Gastroesophageal sphincter (tissue), 4 donors: ENCODE measurements at regions not wholly inside any gene's neighbourhood (a gene's known extent, or its start where the extent isn't known, plus 50 kb on each side); places are given as distances from the start of the nearest gene placed in this dataset.

Source experiments
- ATAC-seq: fragments of 150-250 bp; one replicate; pipeline ENCODE4 v1.9.1; 2016; ENCODE audit warnings: mild to moderate bottlenecking, moderate library complexity
- H3K27ac ChIP-seq, 4 donors: fragments of 200-600 bp; sonication (generic) in 3 of 4; 1 replicate in 3 of 4; 2 replicates in 1 of 4; pipeline ENCODE4 v1.5.1; 2016 to 2019
- H3K27me3 ChIP-seq: fragments of 200-600 bp; sonication (generic); one replicate; pipeline ENCODE4 v1.5.1; 2019
- H3K36me3 ChIP-seq, 2 donors: fragments of 200-600 bp; sonication (generic); one replicate each; pipeline ENCODE4 v1.5.1; 2019; ENCODE audit warnings: control low read depth in 1 of 2
- H3K4me1 ChIP-seq, 3 donors: fragments of 200-600 bp; sonication (generic); 1 replicate in 2 of 3; 2 replicates in 1 of 3; pipeline ENCODE4 v1.5.1; 2016 to 2019; ENCODE audit warnings: control low read depth in 2 of 3
- H3K4me3 ChIP-seq, 2 donors: fragments of 200-600 bp; sonication (generic); one replicate each; pipeline ENCODE4 v1.5.1; 2019; ENCODE audit warnings: mild to moderate bottlenecking in 1 of 2, moderate library complexity in 1 of 2
- H3K9me3 ChIP-seq, 3 donors: fragments of 200-600 bp; sonication (generic); one replicate each; pipeline ENCODE4 v1.5.1; 2017 to 2019; ENCODE audit warnings: control low read depth in 2 of 3
- EP300 ChIP-seq: sonication (generic); formaldehyde crosslinking; IDR thresholded peaks from one replicate; pipeline ENCODE4 v1.6.1; 2017; ENCODE audit warnings: antibody characterized with exemption, mild to moderate bottlenecking
- POLR2A ChIP-seq, 2 donors: fragments of 450-650 bp; IDR thresholded peaks; one replicate each; pipeline ENCODE4 v1.6.1; 2017; ENCODE audit warnings: antibody characterized with exemption in 2 of 2, mild to moderate bottlenecking in 2 of 2, moderate library complexity in 1 of 2
- POLR2AphosphoS5 ChIP-seq: sonication (generic); formaldehyde crosslinking; IDR thresholded peaks from one replicate; pipeline ENCODE4 v1.6.1; 2017; ENCODE audit warnings: antibody characterized with exemption
- WGBS, 2 donors: methylation state at CpG; one replicate each; pipeline ENCODE4 v1.1.5; 2018; ENCODE audit warnings: low coverage in 1 of 2; 5-methylcytosine and 5-hydroxymethylcytosine counted together
- TF ChIP-seq, protein P1 (sequence below), 4 experiments: fragments of 200-600 bp in 2 of 4; fragments of 450-650 bp in 2 of 4; sonication (generic) in 1 of 4; IDR thresholded peaks; one replicate each; pipeline ENCODE4 v1.5.1; 2017 to 2019; ENCODE audit warnings: antibody characterized with exemption in 4 of 4, mild to moderate bottlenecking in 2 of 4, moderate library complexity in 2 of 4

DNA sequence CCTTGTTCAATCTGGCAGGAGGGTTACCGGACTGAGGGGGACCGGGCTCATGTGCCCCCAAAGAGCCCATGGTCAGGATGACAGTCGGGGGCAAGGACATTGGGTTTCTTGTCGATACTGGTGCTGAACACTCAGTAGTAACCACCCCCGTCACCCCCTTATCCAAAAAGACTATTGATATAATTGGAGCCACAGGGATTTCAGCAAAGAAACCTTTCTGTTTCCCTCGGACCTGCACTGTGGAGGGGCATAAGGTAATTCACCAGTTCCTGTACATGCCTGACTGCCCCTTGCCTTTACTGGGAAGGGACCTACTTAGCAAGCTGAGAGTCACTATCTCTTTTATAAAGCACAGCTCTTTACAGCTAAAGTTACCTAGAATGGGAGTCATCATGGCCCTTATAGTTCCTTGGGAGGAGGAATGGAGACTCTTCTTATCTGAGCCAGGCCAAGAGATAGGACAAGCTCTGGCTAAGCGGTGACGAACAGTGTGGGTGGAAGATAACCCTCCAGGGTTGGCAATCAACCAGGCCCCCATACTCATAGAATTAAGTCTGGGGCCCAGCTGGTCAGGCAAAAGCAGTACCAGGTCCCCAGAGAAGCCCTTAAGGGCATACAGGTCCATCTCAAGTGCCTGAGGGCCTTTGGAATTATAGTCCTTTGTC lies 603.7 kb downstream of the UQCRFS1 start:
- Histone ChIP-seq H3K27me3 (no peaks in the 10 kb centered on the region), H3K4me1 (no peaks in the 10 kb centered on the region), H3K4me3 (no peak overlapping the region), H3K9me3 (peaks cover 0 to 41% (median 0%) of the 10 kb centered on the region in 3 donors), H3K36me3 (no peaks in the 10 kb centered on the region), H3K27ac (no peak overlapping the region)
- ATAC-seq: no peak
- WGBS, 2 donors: 84 to 86% methylated on average over 4 to 6 of the region's 8 CpGs
- TF ChIP-seq EP300: no peak
- TF ChIP-seq, protein P1, sequence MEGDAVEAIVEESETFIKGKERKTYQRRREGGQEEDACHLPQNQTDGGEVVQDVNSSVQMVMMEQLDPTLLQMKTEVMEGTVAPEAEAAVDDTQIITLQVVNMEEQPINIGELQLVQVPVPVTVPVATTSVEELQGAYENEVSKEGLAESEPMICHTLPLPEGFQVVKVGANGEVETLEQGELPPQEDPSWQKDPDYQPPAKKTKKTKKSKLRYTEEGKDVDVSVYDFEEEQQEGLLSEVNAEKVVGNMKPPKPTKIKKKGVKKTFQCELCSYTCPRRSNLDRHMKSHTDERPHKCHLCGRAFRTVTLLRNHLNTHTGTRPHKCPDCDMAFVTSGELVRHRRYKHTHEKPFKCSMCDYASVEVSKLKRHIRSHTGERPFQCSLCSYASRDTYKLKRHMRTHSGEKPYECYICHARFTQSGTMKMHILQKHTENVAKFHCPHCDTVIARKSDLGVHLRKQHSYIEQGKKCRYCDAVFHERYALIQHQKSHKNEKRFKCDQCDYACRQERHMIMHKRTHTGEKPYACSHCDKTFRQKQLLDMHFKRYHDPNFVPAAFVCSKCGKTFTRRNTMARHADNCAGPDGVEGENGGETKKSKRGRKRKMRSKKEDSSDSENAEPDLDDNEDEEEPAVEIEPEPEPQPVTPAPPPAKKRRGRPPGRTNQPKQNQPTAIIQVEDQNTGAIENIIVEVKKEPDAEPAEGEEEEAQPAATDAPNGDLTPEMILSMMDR (IDR thresholded peaks at IDR 0.05): no peak
- TF ChIP-seq POLR2A (IDR thresholded peaks at IDR 0.05): no peak
- no peak for TF ChIP-seq POLR2AphosphoS5

DNA sequence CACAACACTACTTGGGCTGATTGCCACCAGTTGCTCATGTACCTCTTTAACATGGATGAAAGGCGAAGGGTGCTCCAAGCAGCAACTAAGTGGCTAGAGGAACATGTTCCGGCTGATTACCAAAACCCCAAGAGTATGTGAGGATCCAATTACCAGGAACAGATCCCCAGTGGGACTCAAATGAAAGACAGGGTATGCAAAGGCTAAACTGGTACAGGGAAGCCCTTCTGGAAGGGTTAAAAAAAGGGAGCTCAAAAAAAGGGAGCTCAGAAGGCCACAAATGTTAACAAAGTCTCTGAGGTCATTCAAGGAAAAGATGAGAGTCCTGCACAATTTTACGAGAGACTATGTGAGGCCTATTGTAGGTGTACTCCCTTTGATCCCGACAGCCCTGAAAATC lies 604.7 kb downstream of the UQCRFS1 start:
- Histone ChIP-seq H3K4me1 (no peaks in the 10 kb centered on the region), H3K9me3 (peaks cover 0 to 31% (median 0%) of the 10 kb centered on the region in 3 donors), H3K27ac (no peak overlapping the region), H3K36me3 (no peaks in the 10 kb centered on the region), H3K27me3 (no peaks in the 10 kb centered on the region), H3K4me3 (no peak overlapping the region)
- 88 to 95% methylated on average over 3 to 4 of the region's 4 CpGs for WGBS, 2 donors
- no peak for ATAC-seq
- TF ChIP-seq, protein P1 (IDR thresholded peaks at IDR 0.05): no peak
- TF ChIP-seq EP300 (no peak), POLR2A (IDR thresholded peaks at IDR 0.05) (no peak), POLR2AphosphoS5 (no peak)

DNA sequence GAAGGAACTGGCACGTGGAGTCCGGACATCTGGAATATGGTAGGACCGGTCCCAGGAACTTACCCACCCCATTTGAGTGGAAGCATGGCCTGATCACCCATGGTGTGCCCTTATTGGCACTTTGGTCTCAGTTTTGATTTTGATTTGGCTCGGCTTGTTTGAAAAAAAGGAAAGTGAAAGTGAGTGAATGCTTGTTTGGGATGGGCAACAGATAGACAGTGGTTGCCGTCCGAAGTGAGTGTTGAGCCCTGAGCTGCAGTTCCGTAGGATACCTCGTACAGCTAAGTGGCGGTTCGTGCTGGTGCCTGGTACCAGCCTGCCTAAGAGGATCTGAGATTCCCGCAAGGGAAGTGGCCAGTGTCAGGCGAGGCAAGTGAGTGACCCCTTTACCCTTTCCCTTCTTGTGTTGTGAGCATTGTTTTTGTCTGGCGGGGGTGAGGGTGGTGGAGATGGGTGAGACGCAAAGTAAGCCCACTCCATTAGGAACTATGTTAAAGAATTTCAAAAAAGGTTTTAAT lies 605.8 kb downstream of the UQCRFS1 start:
- WGBS, 2 donors: 80 to 88% methylated on average over 2 to 7 of the region's 14 CpGs
- no peaks in the 10 kb centered on the region for H3K27me3 ChIP-seq
- TF ChIP-seq EP300: no peak
- TF ChIP-seq, protein P1 (IDR thresholded peaks at IDR 0.05): no peak
- no peak for TF ChIP-seq POLR2AphosphoS5
- TF ChIP-seq POLR2A (IDR thresholded peaks at IDR 0.05): no peak
- no peaks in the 10 kb centered on the region for H3K36me3 ChIP-seq
- peaks cover 0 to 25% (median 0%) of the 10 kb centered on the region in 3 donors for H3K9me3 ChIP-seq
- H3K4me3 ChIP-seq: no peak overlapping the region
- no peak overlapping the region for H3K27ac ChIP-seq
- no peak for ATAC-seq
- no peaks in the 10 kb centered on the region for H3K4me1 ChIP-seq

DNA sequence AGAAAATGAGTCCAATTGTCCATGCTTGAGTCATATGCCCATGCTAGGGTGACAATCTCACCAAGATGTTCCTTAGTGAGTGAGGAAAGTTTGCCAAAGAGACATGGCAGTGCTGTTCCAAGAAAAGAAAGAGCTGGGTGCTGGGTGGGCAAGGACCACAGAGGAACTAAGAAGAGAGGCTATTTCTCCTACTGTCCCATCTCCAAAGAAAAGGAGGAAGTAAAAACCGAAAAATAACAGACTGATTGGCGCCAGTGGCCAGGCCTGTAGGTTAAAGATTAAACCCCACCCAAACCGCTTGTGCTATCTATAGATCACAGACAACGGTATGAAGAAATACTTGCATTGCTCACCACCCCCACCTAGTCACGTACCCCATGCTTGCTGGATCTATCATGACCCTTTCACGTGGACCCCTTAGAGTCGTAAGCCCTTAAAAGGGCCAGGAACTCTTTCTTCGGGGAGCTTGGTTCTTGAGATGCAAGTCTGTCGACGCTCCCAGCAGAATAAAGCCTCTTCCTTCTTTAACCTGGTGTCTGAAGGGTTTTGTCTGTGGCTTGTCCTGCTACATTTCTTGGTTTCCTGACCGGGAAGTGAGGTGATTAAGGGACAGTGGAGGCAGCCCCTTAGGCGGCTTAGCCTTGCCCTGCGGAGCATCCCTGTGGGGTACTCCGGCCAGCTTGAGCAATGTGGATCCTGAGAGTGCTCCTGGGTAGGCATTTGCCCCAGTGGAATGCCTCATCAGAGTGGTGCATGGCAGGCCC lies 606.5 kb downstream of the UQCRFS1 start:
- Histone ChIP-seq H3K9me3 (peaks cover 0 to 25% (median 0%) of the 10 kb centered on the region in 3 donors), H3K36me3 (no peaks in the 10 kb centered on the region), H3K27ac (no peak overlapping the region), H3K4me1 (no peaks in the 10 kb centered on the region), H3K4me3 (no peak overlapping the region), H3K27me3 (no peaks in the 10 kb centered on the region)
- WGBS, 2 donors: 72 to 76% methylated on average over 4 to 10 of the region's 14 CpGs
- ATAC-seq: no peak
- no peak for TF ChIP-seq POLR2A (IDR thresholded peaks at IDR 0.05)
- no peak for TF ChIP-seq EP300
- TF ChIP-seq, protein P1 (IDR thresholded peaks at IDR 0.05): no peak
- no peak for TF ChIP-seq POLR2AphosphoS5
